Neutrophil (primary cell): ENCODE measurements at regions not wholly inside any gene's neighbourhood (a gene's known extent, or its start where the extent isn't known, plus 50 kb on each side); places are given as distances from the start of the nearest gene placed in this dataset.
"Not testable (repeated sequence)": the region's sequence is repeated elsewhere in the genome, so short reads cannot be mapped to it uniquely, and the experiment has no call there.

Source experiments
- H3K27ac ChIP-seq: fragments of 200-600 bp; sonication (generic); 2 replicates; pipeline ENCODE4 v1.5.1; 2016; ENCODE audit warnings: mild to moderate bottlenecking, moderate library complexity
- H3K27me3 ChIP-seq: fragments of 200-600 bp; sonication (generic); 2 replicates; pipeline ENCODE4 v1.6.0; 2016; ENCODE audit warnings: mild to moderate bottlenecking
- H3K36me3 ChIP-seq: fragments of 200-600 bp; sonication (generic); 2 replicates; pipeline ENCODE4 v1.5.1; 2017
- H3K4me1 ChIP-seq, 2 experiments: fragments of 200-600 bp in 1 of 2; sonication (generic) in 1 of 2; 1 replicate in 1 of 2; 2 replicates in 1 of 2; pipeline versions ENCODE4 v1.5.1 to v1.6.1; 2013 to 2016; ENCODE audit warnings: low read depth in 1 of 2, low read length in 1 of 2, mild to moderate bottlenecking in 1 of 2, moderate library complexity in 1 of 2; ENCODE audit not compliant: control insufficient read depth in 1 of 2, insufficient read depth in 1 of 2
- H3K4me3 ChIP-seq, 2 experiments: fragments of 200-600 bp in 1 of 2; sonication (generic) in 1 of 2; 1 replicate in 1 of 2; 2 replicates in 1 of 2; pipeline ENCODE4 v1.5.1; 2013 to 2016; ENCODE audit warnings: low read depth in 1 of 2, low read length in 1 of 2, mild to moderate bottlenecking in 1 of 2, moderate library complexity in 1 of 2
- H3K9me3 ChIP-seq: fragments of 200-600 bp; sonication (generic); 2 replicates; pipeline ENCODE4 v1.5.1; 2016
- TF ChIP-seq, protein P1 (sequence below): fragments of 200-600 bp; sonication (generic); IDR thresholded peaks from 2 replicates; pipeline ENCODE4 v1.5.1; 2016; ENCODE audit warnings: antibody characterized with exemption

DNA sequence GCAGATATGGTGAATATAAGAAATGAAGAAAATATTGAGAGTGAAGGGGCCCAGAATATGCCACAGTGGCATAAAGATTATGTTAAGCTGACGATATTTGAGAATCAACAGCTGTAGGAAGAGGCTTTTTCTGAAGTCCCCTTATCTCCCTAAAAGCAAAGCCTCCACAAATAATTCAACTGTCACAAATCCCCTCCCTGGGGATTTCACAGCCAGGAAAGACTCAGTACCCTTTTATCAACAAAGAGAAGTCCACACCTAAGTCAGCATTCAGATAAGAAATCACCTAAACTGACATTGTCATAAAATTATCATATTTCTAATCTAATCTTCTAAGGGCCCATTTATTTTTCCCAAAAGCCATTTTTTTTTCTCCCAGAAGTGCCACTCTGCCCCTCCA lies 284.9 kb upstream of the VWC2 start:
- no peaks in the 10 kb centered on the region for H3K27me3 ChIP-seq
- H3K9me3 ChIP-seq, result no peaks in the 10 kb centered on the region
- TF ChIP-seq, protein P1, sequence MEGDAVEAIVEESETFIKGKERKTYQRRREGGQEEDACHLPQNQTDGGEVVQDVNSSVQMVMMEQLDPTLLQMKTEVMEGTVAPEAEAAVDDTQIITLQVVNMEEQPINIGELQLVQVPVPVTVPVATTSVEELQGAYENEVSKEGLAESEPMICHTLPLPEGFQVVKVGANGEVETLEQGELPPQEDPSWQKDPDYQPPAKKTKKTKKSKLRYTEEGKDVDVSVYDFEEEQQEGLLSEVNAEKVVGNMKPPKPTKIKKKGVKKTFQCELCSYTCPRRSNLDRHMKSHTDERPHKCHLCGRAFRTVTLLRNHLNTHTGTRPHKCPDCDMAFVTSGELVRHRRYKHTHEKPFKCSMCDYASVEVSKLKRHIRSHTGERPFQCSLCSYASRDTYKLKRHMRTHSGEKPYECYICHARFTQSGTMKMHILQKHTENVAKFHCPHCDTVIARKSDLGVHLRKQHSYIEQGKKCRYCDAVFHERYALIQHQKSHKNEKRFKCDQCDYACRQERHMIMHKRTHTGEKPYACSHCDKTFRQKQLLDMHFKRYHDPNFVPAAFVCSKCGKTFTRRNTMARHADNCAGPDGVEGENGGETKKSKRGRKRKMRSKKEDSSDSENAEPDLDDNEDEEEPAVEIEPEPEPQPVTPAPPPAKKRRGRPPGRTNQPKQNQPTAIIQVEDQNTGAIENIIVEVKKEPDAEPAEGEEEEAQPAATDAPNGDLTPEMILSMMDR, result no peak
- H3K27ac ChIP-seq, result no peak overlapping the region
- H3K36me3 ChIP-seq, result no peaks in the 10 kb centered on the region
- no peak overlapping the region for H3K4me3 ChIP-seq
- no peaks in the 10 kb centered on the region for H3K4me1 ChIP-seq

DNA sequence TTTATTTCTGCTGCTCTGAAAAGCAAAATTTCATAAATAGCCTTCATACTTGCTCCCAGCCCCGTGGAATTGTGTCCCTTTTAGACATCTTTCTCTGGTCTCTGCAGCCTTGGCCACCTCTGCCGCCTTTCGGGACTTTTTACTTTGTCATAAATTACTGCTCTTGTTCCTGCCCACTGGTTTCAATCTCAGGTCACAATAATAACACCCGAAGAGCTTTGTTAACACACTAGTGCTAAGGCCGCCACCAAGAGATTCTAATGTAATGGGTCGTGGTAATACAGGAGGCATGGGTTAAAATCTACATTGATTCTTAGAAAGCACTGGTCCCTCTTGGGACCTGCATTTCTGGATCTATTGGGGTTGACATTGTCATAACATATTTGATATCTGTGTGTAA lies 276.0 kb upstream of the VWC2 start:
- H3K9me3 ChIP-seq, result no peaks in the 10 kb centered on the region
- no peaks in the 10 kb centered on the region for H3K36me3 ChIP-seq
- no peak overlapping the region for H3K4me3 ChIP-seq
- no peaks in the 10 kb centered on the region for H3K27me3 ChIP-seq
- H3K27ac ChIP-seq, result no peak overlapping the region
- TF ChIP-seq, protein P1, result no peak
- H3K4me1 ChIP-seq, result no peaks in the 10 kb centered on the region

DNA sequence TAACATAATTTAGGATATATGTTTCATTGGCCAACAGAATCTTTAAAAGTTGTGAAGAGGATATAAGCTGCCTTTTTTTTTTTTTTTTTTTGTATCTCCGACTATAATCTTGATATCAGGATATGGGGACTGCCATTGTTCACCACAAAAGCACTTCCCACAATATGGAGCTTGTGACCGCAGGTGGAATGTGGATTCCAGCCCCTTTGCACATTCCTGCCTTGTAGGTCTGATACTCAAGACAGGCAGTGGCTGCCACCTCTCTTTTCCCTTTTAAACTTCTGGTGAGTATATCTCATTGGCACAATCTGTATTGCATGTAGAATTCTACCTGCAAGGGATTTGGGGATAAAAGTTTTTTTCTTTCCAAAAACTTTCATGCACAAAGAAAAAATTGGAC lies 272.7 kb upstream of the VWC2 start:
- no peak overlapping the region for H3K27ac ChIP-seq
- no peaks in the 10 kb centered on the region for H3K27me3 ChIP-seq
- no peak overlapping the region for H3K4me3 ChIP-seq
- no peaks in the 10 kb centered on the region for H3K4me1 ChIP-seq
- no peaks in the 10 kb centered on the region for H3K9me3 ChIP-seq
- no peaks in the 10 kb centered on the region for H3K36me3 ChIP-seq
- TF ChIP-seq, protein P1, result no peak

DNA sequence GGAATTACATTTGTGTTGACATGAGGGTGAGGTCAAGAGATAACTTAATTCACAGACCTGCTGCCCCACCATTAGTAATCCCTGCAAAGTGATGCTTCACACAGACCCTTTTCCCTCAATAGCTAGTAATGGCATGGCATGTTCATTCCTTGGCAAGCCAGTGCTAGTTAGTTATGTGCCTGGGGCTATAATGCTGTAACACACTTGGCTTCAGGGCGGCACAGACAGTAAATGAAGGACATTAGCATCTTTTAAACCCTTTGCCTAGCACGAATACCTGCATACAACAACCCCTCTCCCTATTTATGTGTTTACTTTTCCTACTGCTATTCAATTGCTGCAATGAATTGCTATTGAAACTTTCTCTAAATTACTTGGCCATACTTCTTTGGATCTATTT lies 266.2 kb upstream of the VWC2 start:
- not testable (repeated sequence) for H3K36me3 ChIP-seq, H3K9me3 ChIP-seq, H3K27me3 ChIP-seq, H3K27ac ChIP-seq, H3K4me3 ChIP-seq, H3K4me1 ChIP-seq

DNA sequence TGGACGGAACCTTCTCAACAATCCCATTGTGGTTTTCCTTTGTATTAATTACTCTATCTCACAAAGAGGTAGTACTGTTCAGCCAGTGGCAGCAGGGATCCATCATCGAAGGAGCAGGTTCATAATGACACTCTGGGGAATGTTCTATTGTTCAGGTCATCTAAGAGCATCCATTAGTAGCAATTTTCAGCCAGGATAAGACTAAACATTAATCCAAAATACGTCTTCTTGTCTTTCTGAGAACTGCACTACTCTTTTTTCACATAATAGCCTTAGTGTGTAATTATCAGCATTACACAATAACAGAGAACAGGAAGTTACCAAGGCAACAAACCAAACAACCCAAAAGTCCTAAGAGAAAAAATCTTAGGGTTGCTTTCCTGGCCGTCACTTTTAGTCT lies 259.5 kb upstream of the VWC2 start:
- no peak overlapping the region for H3K4me3 ChIP-seq
- no peaks in the 10 kb centered on the region for H3K27me3 ChIP-seq
- H3K9me3 ChIP-seq, result no peaks in the 10 kb centered on the region
- TF ChIP-seq, protein P1, result no peak
- no peak overlapping the region for H3K27ac ChIP-seq
- no peaks in the 10 kb centered on the region for H3K36me3 ChIP-seq
- no peaks in the 10 kb centered on the region for H3K4me1 ChIP-seq

DNA sequence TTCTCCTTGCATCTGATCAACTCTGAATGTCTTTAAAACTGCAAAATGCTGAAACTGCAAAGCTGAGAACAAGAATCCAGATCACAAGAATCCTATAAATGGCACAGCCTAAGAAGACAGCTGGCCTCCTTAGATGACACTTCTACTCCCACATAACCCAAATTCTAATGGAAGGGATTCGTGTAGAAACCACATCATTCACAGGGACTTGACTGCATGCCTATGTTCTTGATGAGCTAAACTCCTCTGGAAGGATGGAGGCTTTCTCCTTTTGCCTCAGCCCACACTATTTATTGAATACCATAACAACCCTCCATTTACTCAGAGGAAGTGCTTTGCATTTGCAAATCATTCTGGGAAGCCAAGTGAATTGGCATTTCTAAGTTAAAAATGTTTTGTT lies 252.5 kb upstream of the VWC2 start:
- H3K4me1 ChIP-seq, result no peaks in the 10 kb centered on the region
- H3K36me3 ChIP-seq, result no peaks in the 10 kb centered on the region
- H3K27ac ChIP-seq, result no peak overlapping the region
- TF ChIP-seq, protein P1, result no peak
- H3K9me3 ChIP-seq, result no peaks in the 10 kb centered on the region
- H3K27me3 ChIP-seq, result no peaks in the 10 kb centered on the region
- no peak overlapping the region for H3K4me3 ChIP-seq
